Esophagus squamous epithelium (tissue), 4 donors: ENCODE measurements at regions not wholly inside any gene's neighbourhood (a gene's known extent, or its start where the extent isn't known, plus 50 kb on each side); places are given as distances from the start of the nearest gene placed in this dataset.

Source experiments
- POLR2A ChIP-seq, 4 donors: fragments of 450-650 bp; IDR thresholded peaks; one replicate each; pipeline ENCODE4 v1.6.1; 2017; ENCODE audit warnings: antibody characterized with exemption in 4 of 4, mild to moderate bottlenecking in 4 of 4, moderate library complexity in 3 of 4
- TF ChIP-seq, protein P1 (sequence below), 6 experiments: fragments of 450-650 bp in 4 of 6; fragments of 200-600 bp in 2 of 6; sonication (generic) in 2 of 6; IDR thresholded peaks; one replicate each; pipeline ENCODE4 v1.5.1; 2016 to 2019; ENCODE audit warnings: antibody characterized with exemption in 6 of 6, mild to moderate bottlenecking in 4 of 6, moderate library complexity in 4 of 6

DNA sequence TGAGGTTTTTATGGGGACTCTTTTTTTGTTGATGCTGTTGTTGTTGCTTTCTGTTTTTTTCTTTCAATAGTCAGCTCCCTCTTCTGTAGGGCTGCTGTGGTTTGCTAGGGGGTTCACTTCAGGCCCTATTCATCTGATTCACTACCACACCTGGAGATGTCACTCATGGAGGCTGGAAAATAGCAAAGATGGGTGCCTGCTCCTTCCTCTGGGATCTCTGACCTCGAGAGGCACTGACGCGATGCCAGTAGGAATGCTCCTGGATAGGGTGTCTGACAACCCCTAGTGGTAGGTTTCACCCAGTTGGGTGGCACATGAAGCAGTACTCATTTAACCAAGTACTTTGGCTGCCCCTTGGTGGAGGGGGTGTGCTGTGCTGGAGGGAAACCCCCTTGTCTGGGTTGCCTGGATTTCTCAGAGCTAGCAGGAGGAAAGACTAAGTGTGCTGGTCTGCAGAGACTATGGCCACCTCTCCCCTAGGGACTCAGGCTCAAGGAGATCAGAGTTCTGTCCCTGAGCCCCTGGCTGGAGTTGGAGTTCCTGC lies 745.5 kb downstream of the TMTC2 start:
- TF ChIP-seq, protein P1, sequence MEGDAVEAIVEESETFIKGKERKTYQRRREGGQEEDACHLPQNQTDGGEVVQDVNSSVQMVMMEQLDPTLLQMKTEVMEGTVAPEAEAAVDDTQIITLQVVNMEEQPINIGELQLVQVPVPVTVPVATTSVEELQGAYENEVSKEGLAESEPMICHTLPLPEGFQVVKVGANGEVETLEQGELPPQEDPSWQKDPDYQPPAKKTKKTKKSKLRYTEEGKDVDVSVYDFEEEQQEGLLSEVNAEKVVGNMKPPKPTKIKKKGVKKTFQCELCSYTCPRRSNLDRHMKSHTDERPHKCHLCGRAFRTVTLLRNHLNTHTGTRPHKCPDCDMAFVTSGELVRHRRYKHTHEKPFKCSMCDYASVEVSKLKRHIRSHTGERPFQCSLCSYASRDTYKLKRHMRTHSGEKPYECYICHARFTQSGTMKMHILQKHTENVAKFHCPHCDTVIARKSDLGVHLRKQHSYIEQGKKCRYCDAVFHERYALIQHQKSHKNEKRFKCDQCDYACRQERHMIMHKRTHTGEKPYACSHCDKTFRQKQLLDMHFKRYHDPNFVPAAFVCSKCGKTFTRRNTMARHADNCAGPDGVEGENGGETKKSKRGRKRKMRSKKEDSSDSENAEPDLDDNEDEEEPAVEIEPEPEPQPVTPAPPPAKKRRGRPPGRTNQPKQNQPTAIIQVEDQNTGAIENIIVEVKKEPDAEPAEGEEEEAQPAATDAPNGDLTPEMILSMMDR (IDR thresholded peaks at IDR 0.05): no peak
- TF ChIP-seq POLR2A (IDR thresholded peaks at IDR 0.05): no peak
